HepG2 (cell line): ENCODE measurements at regions not wholly inside any gene's neighbourhood (a gene's known extent, or its start where the extent isn't known, plus 50 kb on each side); places are given as distances from the start of the nearest gene placed in this dataset.

Experiments used
- ATAC-seq: fragments of 200-7000 bp; cut with Tn5 transposase; 3 replicates; pipeline ENCODE4 v1.9.1; 2020; ENCODE audit warnings: mild to moderate bottlenecking, moderate library complexity
- BruUV-seq: library from RNA; stranded (reverse); fragments of 400-500 nt; replicated peaks from 2 replicates; lab custom pipeline; 2021; lab: Mats Ljungman, UMichigan
- CTCF ChIA-PET: fragments of 300-600 bp; formaldehyde crosslinking; extraction: SDS; loops from one replicate; lab custom pipeline; 2021; ENCODE audit warnings: low total read pairs, inconsistent platforms, low intra/inter-chr PET ratio; lab: Yijun Ruan, JAX
- POLR2A ChIA-PET: fragments of 350-600 bp; sonication (Branson Sonifier 250); formaldehyde crosslinking; loops from one replicate; lab custom pipeline; 2020; ENCODE audit warnings: antibody characterized with exemption, inconsistent platforms; lab: Yijun Ruan, JAX
- DNase-seq: peaks from one replicate; pipeline ENCODE4 v3.0.0-alpha.2; 2015; ENCODE audit warnings: low spot score
- FAIRE-seq: peaks from 3 replicates; lab custom pipeline; 2011; peaks lifted over from hg19 to GRCh38; lab: Jason Lieb, UNC
- H2AFZ ChIP-seq: one replicate; pipeline ENCODE4 v1.6.1; 2011; ENCODE audit warnings: low read length, inconsistent platforms
- H3K27ac ChIP-seq: fragments of 300-600 bp; 3 replicates; pipeline ENCODE4 v1.8.0; 2011; ENCODE audit warnings: mixed run types, mild to moderate bottlenecking, mixed read lengths, low read length, inconsistent platforms; ENCODE audit not compliant: insufficient read depth; ENCODE audit errors: extremely low read length
- H3K27me3 ChIP-seq, 2 experiments: fragments of 200-600 bp in 1 of 2; 2 replicates in 1 of 2; 3 replicates in 1 of 2; pipeline versions ENCODE4 v1.6.0 to v1.8.0; 2011; ENCODE audit warnings: low read length in 2 of 2, mild to moderate bottlenecking in 2 of 2, moderate library complexity in 2 of 2, inconsistent platforms in 1 of 2; ENCODE audit not compliant: insufficient read depth in 2 of 2, control insufficient read depth in 1 of 2
- H3K36me3 ChIP-seq, 2 experiments: fragments of 200-600 bp in 1 of 2; replicated peaks in 1 of 2; 2 replicates in 1 of 2; 3 replicates in 1 of 2; pipeline versions ENCODE4 v1.5.1 to v1.8.0; 2011; ENCODE audit warnings: low read length in 2 of 2, inconsistent platforms in 1 of 2; ENCODE audit not compliant: insufficient read depth in 2 of 2, control insufficient read depth in 1 of 2
- H3K4me1 ChIP-seq: 2 replicates; pipeline ENCODE4 v1.5.1; 2012; ENCODE audit warnings: low read length, inconsistent platforms; ENCODE audit not compliant: insufficient read depth
- H3K4me2 ChIP-seq: 2 replicates; pipeline ENCODE4 v1.6.0; 2011; ENCODE audit warnings: low read depth, low read length, inconsistent platforms
- H3K4me3 ChIP-seq, 3 experiments: fragments of 200-600 bp in 1 of 3; sonication (generic), shearing (Covaris generic) in 1 of 3; replicated peaks in 1 of 3; 2 replicates each; pipeline ENCODE4 v1.5.1; 2011 to 2016; ENCODE audit warnings: low read length in 3 of 3, inconsistent platforms in 2 of 3, low read depth in 2 of 3, mild to moderate bottlenecking in 2 of 3, control low read depth in 1 of 3, mixed read lengths in 1 of 3; ENCODE audit not compliant: insufficient read depth in 1 of 3
- H3K79me2 ChIP-seq: one replicate; pipeline ENCODE4 v1.6.1; 2011; ENCODE audit warnings: low read length, inconsistent platforms; ENCODE audit not compliant: insufficient read depth
- H3K9ac ChIP-seq: 2 replicates; pipeline ENCODE4 v1.6.0; 2011; ENCODE audit warnings: mild to moderate bottlenecking, low read depth, low read length, inconsistent platforms; ENCODE audit not compliant: insufficient read depth
- H3K9me3 ChIP-seq: 2 replicates; pipeline ENCODE4 v1.5.1; 2012; ENCODE audit warnings: mild to moderate bottlenecking, low read length
- H4K20me1 ChIP-seq: 2 replicates; pipeline ENCODE4 v1.6.0; 2011; ENCODE audit warnings: inconsistent platforms, mild to moderate bottlenecking, low read length, moderate library complexity; ENCODE audit not compliant: insufficient read depth
- JARID2 ChIP-seq: sonication (generic); formaldehyde crosslinking; IDR thresholded peaks from 2 replicates; pipeline ENCODE4 v1.8.1; 2023; ENCODE audit warnings: missing genetic modification reagents, inconsistent platforms; ENCODE audit not compliant: insufficient replicate concordance
- TP53 ChIP-seq: sonication (generic); formaldehyde crosslinking; conservative IDR thresholded peaks from 2 replicates; pipeline ENCODE4 v1.4.0; 2020; ENCODE audit warnings: missing genetic modification reagents
- ZFP82 ChIP-seq: sonication (generic); formaldehyde crosslinking; IDR thresholded peaks from 2 replicates; pipeline ENCODE4 v1.5.1; 2020; ENCODE audit warnings: mild to moderate bottlenecking, missing genetic modification reagents, borderline replicate concordance
- ZNF343 ChIP-seq: sonication (generic); formaldehyde crosslinking; IDR thresholded peaks from 2 replicates; pipeline ENCODE4 v1.4.0; 2020; ENCODE audit warnings: mild to moderate bottlenecking, missing genetic modification reagents
- WGBS: methylation state at CpG from one replicate; pipeline ENCODE4 v1.1.6; 2017; ENCODE audit warnings: low lambda C conversion rate; 5-methylcytosine and 5-hydroxymethylcytosine counted together
- in situ Hi-C: cut with HindIII; loops from 2 replicates; pipeline ENCODE4 v1.10.0; 2017; ENCODE audit warnings: low pct_unique_long_range_greater_than_20kb; ENCODE audit not compliant: extremely low pct_ligation_motif_present
- intact Hi-C: fragments of 100-400 bp; cut with micrococcal nuclease; formaldehyde crosslinking; loops from one replicate; pipeline ENCODE4 v1.10.0; 2022; ENCODE audit not compliant: unreplicated experiment
- TF ChIP-seq, protein P1 (sequence below): sonication (generic); formaldehyde crosslinking; IDR thresholded peaks from 2 replicates; pipeline ENCODE4 v1.5.1; 2020; ENCODE audit warnings: mild to moderate bottlenecking, missing genetic modification reagents, moderate library complexity
- TF ChIP-seq, protein P2 (sequence below), 2 experiments: sonication (generic) in 1 of 2; formaldehyde crosslinking in 1 of 2; IDR thresholded peaks; 2 replicates each; pipeline versions ENCODE4 v1.5.1 to v1.6.1; 2011 to 2020; ENCODE audit warnings: borderline replicate concordance in 1 of 2, low read depth in 1 of 2, low read length in 1 of 2, mild to moderate bottlenecking in 1 of 2, missing genetic modification reagents in 1 of 2, moderate library complexity in 1 of 2
- TF ChIP-seq, protein P3 (sequence below): sonication (generic); IDR thresholded peaks from 2 replicates; pipeline ENCODE4 v1.6.1; 2016; ENCODE audit warnings: low read depth, borderline replicate concordance
- TF ChIP-seq, protein P4 (sequence below): sonication (generic); formaldehyde crosslinking; IDR thresholded peaks from 2 replicates; pipeline ENCODE4 v1.5.0; 2020; ENCODE audit warnings: missing genetic modification reagents

DNA sequence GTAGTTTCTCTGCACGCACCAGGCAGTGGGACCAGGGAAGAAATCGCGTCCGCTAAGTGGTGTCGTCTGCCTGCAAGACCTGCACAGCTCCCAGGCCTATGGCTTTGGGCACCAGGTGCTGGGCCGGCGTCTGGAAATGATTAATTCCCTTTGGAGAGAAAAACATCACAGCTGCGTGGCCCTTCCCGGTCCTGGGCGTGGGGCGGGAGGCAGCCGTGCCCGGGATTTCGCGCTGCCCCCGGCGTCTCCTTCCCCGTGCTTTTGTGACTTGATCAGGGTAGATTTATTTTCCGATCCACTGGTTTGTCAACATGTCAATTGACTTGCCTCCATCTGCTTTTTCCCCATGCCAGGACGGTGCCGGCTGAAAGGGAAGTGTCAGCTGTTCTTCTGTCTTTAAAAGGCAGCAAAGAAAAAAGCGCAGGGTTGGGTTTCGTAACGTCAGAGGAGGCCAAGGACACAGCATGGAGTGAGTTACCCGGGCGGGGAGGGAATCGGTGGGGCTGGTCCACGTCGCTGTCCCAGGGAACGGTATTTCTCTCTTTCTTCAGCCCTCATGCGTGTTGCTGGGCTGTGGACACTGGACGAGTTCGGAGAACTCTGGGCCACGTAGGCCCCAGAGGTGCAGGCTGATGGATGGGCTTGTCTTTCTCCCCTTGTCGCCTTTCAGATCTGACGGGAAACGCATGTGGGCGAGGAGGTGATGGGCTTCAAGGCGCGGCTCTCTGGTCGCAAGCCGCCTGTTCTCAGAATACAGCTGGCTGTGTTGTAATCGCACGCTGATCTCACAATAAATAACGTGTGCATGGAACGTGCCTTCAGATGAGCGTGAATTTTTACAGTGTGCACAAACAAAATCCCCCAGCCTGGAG, 188.1 kb upstream of the ZNF469 start:
- H3K4me3 ChIP-seq = no peak overlapping the region
- H3K4me1 ChIP-seq = peaks cover 7% of the 10 kb centered on the region; the same call in 1 of the 2 replicates
- H4K20me1 ChIP-seq = no peaks in the 10 kb centered on the region
- ATAC-seq = peak; percentile 31
- no peak overlapping the region for H3K4me2 ChIP-seq
- WGBS = 54% methylated on average over 47 of the region's 47 CpGs
- no peak overlapping the region for H3K27ac ChIP-seq
- H3K9me3 ChIP-seq = no peaks in the 10 kb centered on the region; the same call in 1 of the 2 replicates
- intact Hi-C loops (loop anchor here (2.0 kb wide), 1 partner anchor 242 kb away; no protein-coding TSS in a partner anchor), in situ Hi-C loops (loop anchor here (5.0 to 10.0 kb wide), 2 partner anchors 113 to 240 kb away; no protein-coding TSS in a partner anchor)
- peak; percentile 19 for DNase-seq
- FAIRE-seq = no peak
- no peaks in the 10 kb centered on the region for H3K36me3 ChIP-seq
- H3K79me2 ChIP-seq = no peaks in the 10 kb centered on the region
- H2AFZ ChIP-seq = no peak overlapping the region
- ChIA-PET CTCF (interaction anchor here (0.9 kb wide), 2 partner anchors 212 to 213 kb away, joined by 3 read pairs; no protein-coding TSS in a partner anchor), POLR2A (no interaction called here)
- BruUV-seq = no TSS peak
- H3K9ac ChIP-seq = no peak overlapping the region
- H3K27me3 ChIP-seq = peaks cover 14 to 51% of the 10 kb centered on the region in 2 experiments
- TF ChIP-seq, protein P1, sequence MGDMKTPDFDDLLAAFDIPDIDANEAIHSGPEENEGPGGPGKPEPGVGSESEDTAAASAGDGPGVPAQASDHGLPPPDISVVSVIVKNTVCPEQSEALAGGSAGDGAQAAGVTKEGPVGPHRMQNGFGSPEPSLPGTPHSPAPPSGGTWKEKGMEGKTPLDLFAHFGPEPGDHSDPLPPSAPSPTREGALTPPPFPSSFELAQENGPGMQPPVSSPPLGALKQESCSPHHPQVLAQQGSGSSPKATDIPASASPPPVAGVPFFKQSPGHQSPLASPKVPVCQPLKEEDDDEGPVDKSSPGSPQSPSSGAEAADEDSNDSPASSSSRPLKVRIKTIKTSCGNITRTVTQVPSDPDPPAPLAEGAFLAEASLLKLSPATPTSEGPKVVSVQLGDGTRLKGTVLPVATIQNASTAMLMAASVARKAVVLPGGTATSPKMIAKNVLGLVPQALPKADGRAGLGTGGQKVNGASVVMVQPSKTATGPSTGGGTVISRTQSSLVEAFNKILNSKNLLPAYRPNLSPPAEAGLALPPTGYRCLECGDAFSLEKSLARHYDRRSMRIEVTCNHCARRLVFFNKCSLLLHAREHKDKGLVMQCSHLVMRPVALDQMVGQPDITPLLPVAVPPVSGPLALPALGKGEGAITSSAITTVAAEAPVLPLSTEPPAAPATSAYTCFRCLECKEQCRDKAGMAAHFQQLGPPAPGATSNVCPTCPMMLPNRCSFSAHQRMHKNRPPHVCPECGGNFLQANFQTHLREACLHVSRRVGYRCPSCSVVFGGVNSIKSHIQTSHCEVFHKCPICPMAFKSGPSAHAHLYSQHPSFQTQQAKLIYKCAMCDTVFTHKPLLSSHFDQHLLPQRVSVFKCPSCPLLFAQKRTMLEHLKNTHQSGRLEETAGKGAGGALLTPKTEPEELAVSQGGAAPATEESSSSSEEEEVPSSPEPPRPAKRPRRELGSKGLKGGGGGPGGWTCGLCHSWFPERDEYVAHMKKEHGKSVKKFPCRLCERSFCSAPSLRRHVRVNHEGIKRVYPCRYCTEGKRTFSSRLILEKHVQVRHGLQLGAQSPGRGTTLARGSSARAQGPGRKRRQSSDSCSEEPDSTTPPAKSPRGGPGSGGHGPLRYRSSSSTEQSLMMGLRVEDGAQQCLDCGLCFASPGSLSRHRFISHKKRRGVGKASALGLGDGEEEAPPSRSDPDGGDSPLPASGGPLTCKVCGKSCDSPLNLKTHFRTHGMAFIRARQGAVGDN (CRISPR knock-in tag) = peak; percentile 32
- 0 out of 2 replicates have a peak, but pooled peaks have one; percentile 44 for TF ChIP-seq ZFP82 (CRISPR knock-in tag)
- TF ChIP-seq, protein P2, sequence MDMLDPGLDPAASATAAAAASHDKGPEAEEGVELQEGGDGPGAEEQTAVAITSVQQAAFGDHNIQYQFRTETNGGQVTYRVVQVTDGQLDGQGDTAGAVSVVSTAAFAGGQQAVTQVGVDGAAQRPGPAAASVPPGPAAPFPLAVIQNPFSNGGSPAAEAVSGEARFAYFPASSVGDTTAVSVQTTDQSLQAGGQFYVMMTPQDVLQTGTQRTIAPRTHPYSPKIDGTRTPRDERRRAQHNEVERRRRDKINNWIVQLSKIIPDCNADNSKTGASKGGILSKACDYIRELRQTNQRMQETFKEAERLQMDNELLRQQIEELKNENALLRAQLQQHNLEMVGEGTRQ (IDR thresholded peaks at IDR 0.05; ENCODE audit: low read depth, low read length) = no peak
- TF ChIP-seq, protein P2 (CRISPR knock-in tag; IDR thresholded peaks at IDR 0.05; ENCODE audit: borderline replicate concordance) = no peak
- no peak for TF ChIP-seq TP53 (CRISPR knock-in tag)
- no peak for TF ChIP-seq JARID2 (CRISPR knock-in tag)
- TF ChIP-seq, protein P3, sequence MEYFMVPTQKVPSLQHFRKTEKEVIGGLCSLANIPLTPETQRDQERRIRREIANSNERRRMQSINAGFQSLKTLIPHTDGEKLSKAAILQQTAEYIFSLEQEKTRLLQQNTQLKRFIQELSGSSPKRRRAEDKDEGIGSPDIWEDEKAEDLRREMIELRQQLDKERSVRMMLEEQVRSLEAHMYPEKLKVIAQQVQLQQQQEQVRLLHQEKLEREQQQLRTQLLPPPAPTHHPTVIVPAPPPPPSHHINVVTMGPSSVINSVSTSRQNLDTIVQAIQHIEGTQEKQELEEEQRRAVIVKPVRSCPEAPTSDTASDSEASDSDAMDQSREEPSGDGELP = peak; percentile 15; the same call in 1 of the 2 replicates
- TF ChIP-seq ZNF343 (CRISPR knock-in tag) = no peak
- TF ChIP-seq, protein P4, sequence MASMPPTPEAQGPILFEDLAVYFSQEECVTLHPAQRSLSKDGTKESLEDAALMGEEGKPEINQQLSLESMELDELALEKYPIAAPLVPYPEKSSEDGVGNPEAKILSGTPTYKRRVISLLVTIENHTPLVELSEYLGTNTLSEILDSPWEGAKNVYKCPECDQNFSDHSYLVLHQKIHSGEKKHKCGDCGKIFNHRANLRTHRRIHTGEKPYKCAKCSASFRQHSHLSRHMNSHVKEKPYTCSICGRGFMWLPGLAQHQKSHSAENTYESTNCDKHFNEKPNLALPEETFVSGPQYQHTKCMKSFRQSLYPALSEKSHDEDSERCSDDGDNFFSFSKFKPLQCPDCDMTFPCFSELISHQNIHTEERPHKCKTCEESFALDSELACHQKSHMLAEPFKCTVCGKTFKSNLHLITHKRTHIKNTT (CRISPR knock-in tag) = no peak
